T-helper 2 cell treated with Interferon-gamma antibody and Interleukin-4, amounts not matched to agents 5 μg/mL and 100 μg/mL, for 36 hours (primary cell): ENCODE measurements at regions not wholly inside any gene's neighbourhood (a gene's known extent, or its start where the extent isn't known, plus 50 kb on each side); places are given as distances from the start of the nearest gene placed in this dataset.
"Not testable (repeated sequence)": the region's sequence is repeated elsewhere in the genome, so short reads cannot be mapped to it uniquely, and the experiment has no call there.

ENCODE experiments used
- DNase-seq: peaks from one replicate; pipeline ENCODE4 v3.0.0; 2021; ENCODE audit warnings: low spot score
- H3K27ac Mint-ChIP-seq: one replicate; pipeline ENCODE4 v1.8.0; 2021; ENCODE audit warnings: mild to moderate bottlenecking, mixed read lengths
- H3K27me3 Mint-ChIP-seq: one replicate; pipeline ENCODE4 v1.8.0; 2021; ENCODE audit warnings: low read depth, mixed read lengths
- H3K36me3 Mint-ChIP-seq: one replicate; pipeline ENCODE4 v1.8.0; 2021; ENCODE audit warnings: low read depth, mixed read lengths
- H3K4me1 Mint-ChIP-seq: one replicate; pipeline ENCODE4 v1.8.0; 2021; ENCODE audit warnings: low read depth, mixed read lengths
- H3K4me3 Mint-ChIP-seq: one replicate; pipeline ENCODE4 v1.8.0; 2022; ENCODE audit warnings: mild to moderate bottlenecking, moderate library complexity, mixed read lengths
- H3K9me3 Mint-ChIP-seq: one replicate; pipeline ENCODE4 v1.8.0; 2021; ENCODE audit warnings: mixed read lengths

DNA sequence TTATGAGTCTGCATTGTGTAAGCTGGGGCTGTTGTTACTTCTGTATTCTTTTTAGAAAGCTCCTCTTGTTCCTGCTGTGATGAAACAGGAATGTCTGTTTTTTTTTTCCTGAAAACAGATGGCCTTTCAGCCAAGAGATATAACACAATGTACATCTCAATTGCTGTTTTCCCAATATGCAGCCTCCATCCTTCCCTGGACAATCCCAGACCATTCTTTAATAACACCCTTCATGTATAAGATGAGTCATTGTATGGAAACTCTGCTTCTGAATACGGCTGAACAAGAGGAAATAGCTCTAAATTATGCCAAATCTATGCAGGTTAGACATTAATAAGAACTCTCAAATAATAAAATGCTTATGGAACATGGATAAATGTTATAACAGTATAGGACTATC, 60.2 kb upstream of the LRRC4C start:
- Mint-ChIP-seq H3K27ac (no peak overlapping the region), H3K4me3 (no peak overlapping the region), H3K4me1 (no peaks in the 10 kb centered on the region), H3K36me3 (no peaks in the 10 kb centered on the region), H3K27me3 (no peaks in the 10 kb centered on the region), H3K9me3 (peaks cover 33% of the 10 kb centered on the region)
- no peak for DNase-seq

DNA sequence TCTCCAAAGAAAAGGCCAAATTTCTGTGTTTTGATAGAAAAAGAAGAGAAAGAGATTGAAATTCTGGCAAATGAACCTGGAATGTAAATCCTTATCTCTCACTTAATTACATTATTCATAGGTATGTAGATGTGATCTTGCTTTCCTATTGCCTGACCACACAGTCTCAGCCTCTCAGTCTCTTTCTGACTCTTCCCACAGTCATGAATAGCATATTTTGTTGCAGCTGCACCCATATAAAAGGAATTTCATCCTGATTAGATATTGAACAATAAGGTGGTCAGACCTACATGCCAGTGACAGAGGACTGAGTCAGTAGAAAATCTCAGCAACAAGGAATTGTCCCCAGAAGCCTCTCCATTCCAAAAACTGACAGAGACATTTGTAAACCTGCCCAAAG, 62.9 kb upstream of the LRRC4C start:
- no peaks in the 10 kb centered on the region for H3K4me1 Mint-ChIP-seq
- no peak for DNase-seq
- peaks cover 26% of the 10 kb centered on the region for H3K9me3 Mint-ChIP-seq
- H3K4me3 Mint-ChIP-seq, result no peak overlapping the region
- H3K36me3 Mint-ChIP-seq, result no peaks in the 10 kb centered on the region
- no peaks in the 10 kb centered on the region for H3K27me3 Mint-ChIP-seq
- H3K27ac Mint-ChIP-seq, result no peak overlapping the region

DNA sequence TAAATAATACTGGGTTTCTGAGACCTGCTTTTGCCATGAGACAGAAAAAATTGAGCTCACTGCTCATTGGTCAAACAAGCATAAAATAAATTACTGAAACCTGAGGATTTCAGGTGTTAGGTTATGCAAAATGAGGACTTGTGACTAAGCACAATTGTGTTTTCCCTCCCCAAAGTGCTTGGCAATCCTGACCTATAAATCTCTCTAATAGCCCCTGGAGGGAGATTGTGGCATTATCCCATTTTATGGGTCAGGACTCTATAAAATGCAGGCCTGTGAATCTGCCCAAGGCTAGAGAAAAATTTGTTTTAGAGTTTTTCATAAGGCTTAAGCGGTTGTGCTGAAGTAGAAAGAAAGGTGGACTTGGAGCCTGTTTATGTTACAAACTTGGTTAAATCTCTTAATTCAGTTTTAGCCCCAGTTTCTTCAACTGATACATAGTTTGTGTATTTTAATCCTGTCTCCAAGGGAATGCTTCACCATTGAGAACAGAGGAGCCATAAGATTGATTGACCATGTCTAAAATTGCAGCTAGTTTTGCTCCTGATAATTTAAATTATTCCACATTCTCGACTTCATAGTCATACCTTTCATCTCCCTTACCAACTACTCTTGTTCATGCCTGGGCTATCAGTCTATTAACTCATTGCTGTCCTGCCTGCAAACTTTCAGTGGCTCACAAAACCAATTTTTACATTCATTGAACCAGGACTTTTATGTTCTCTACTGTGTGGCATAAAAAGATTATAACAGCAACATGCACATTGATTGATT, 63.6 kb upstream of the LRRC4C start:
- no peak for DNase-seq
- H3K36me3 Mint-ChIP-seq, result no peaks in the 10 kb centered on the region
- no peak overlapping the region for H3K4me3 Mint-ChIP-seq
- no peak overlapping the region for H3K27ac Mint-ChIP-seq
- H3K4me1 Mint-ChIP-seq, result no peaks in the 10 kb centered on the region
- no peaks in the 10 kb centered on the region for H3K27me3 Mint-ChIP-seq
- H3K9me3 Mint-ChIP-seq, result peaks cover 19% of the 10 kb centered on the region

DNA sequence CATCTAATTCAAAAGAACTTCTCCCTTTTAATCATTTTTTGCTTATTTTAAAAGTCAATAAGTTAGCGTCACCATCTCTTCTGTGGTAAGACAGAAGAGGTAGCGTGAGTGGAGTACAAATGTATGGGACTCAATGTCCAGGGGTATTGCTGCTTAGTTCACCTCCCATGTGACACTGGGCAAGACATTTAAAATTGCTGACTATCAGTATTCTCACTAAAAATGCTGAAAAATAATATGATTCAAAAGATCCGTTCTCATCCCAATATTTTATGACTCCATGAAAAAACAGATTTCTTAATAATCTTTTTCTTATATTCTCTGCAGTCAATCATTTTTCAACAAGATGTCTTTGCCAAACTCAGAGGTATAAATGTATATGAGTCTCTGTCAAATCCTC, 68.1 kb upstream of the LRRC4C start:
- Mint-ChIP-seq H3K36me3 (no peaks in the 10 kb centered on the region), H3K4me1 (no peaks in the 10 kb centered on the region), H3K27ac (no peak overlapping the region), H3K27me3 (no peaks in the 10 kb centered on the region), H3K9me3 (peaks cover 22% of the 10 kb centered on the region), H3K4me3 (no peak overlapping the region)
- no peak for DNase-seq

DNA sequence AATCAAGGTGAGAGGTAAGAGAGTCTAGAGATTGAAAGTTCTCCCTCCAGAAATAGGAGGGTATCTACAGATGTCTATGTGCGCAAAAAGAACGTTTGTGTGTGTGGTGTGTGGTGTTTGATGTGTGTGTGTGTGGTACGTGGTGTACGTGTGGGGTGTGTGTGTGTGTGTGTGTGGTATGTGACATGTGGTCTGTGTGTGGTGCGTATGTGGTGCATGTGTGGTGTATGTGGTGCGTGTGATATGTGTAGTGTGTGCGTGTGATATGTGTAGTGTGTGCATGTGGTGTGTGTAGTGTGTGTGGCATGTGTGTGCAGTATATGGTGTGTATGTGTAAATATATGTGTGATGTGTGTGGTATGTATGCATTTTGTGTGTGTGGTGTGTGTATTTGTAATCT, 73.0 kb upstream of the LRRC4C start:
- Mint-ChIP-seq H3K9me3 (peaks cover 36% of the 10 kb centered on the region), H3K27me3 (no peaks in the 10 kb centered on the region), H3K4me1 (no peaks in the 10 kb centered on the region), H3K27ac (no peak overlapping the region), H3K36me3 (no peaks in the 10 kb centered on the region), H3K4me3 (no peak overlapping the region)
- DNase-seq, result no peak

DNA sequence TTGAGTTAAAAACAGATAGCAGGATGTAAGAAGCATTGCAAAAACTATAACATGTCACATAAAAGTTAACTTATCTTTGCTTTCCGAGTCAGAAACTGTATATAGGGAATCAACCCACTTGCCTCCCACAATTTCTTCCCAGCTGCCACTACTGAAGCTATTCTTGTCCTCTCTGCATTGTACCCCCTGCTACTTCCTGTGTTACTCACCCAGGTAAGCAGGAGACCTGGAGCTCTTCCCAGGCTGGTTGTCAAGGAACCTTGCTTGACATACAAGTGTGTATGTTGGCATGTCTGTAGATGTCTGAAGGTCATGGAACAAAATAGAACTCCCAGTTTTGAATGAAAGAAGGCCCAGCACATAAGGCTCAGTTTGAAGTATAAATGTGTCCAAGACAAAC, 74.3 kb upstream of the LRRC4C start:
- Mint-ChIP-seq H3K4me3 (no peak overlapping the region), H3K27me3 (no peaks in the 10 kb centered on the region), H3K4me1 (no peaks in the 10 kb centered on the region), H3K27ac (no peak overlapping the region), H3K9me3 (peaks cover 40% of the 10 kb centered on the region), H3K36me3 (no peaks in the 10 kb centered on the region)
- no peak for DNase-seq

DNA sequence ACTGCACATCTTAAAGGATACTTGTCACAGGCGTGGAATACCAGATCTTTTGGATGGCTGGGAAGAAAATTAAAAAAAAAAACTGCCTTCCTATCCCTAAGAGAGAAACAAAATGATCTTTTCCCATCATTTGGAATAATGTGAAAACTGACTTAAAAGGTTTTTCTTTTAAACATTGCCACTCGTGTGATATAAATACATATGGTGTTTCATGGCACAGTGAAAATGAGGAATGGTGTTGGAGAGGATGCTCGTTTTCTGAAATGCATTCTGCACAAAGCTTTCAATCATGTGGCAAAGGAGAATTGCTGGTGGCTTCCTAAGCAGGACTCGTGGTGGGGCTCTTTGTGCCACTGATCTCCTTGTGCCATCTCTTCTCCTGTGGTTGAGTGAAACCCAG, 74.9 kb upstream of the LRRC4C start:
- DNase-seq, result no peak
- Mint-ChIP-seq H3K27me3 (no peaks in the 10 kb centered on the region), H3K27ac (no peak overlapping the region), H3K9me3 (peaks cover 39% of the 10 kb centered on the region), H3K36me3 (no peaks in the 10 kb centered on the region), H3K4me1 (no peaks in the 10 kb centered on the region), H3K4me3 (no peak overlapping the region)

DNA sequence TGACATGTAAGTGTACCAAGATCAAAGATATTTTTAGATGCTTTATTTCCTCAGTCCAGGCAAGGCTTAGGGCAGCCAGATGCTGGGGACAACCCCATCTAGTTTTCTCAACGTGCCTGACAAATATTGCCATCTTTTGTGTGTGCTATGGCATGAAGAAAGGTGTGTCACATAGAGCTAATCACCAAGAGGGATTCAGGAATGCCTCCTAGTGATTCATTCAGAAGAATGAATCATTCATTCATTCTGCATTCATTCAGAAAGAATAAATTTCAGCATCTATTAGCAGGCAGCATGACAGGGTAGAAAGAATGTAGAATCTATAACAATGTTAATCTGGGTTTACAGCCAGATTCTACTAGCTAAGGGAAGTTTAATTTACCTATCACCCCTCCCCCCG, 75.4 kb upstream of the LRRC4C start:
- no peak overlapping the region for H3K4me3 Mint-ChIP-seq
- H3K9me3 Mint-ChIP-seq, result peaks cover 39% of the 10 kb centered on the region
- no peaks in the 10 kb centered on the region for H3K36me3 Mint-ChIP-seq
- H3K27ac Mint-ChIP-seq, result no peak overlapping the region
- no peaks in the 10 kb centered on the region for H3K4me1 Mint-ChIP-seq
- DNase-seq, result no peak
- H3K27me3 Mint-ChIP-seq, result no peaks in the 10 kb centered on the region

DNA sequence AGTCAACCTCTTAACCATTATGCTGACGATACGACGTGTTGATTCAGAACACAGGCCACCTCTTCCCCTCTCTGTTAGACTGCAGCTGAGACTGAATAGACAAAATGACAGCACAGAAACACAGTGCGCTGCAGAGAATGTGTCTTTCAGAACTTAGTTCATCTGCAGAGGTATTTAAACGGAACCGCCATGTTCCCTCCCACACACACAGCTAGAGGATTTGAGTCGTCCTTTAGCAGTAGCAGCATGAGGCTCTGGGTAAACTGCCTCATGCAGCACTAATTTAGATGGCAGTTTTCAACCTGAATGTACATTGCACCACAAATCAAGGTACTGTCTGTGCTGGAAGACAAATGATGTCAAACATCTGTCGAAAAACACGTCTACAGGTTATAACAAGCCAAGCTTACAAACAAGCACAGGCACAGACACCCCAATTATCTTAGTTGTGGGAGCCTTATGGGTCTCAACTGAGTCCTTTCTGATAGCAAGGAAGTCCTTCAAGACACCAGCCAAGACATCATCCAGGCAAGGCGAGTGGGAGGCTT, 76.6 kb upstream of the LRRC4C start:
- no peaks in the 10 kb centered on the region for H3K27me3 Mint-ChIP-seq
- no peak for DNase-seq
- H3K4me3 Mint-ChIP-seq, result no peak overlapping the region
- H3K36me3 Mint-ChIP-seq, result no peaks in the 10 kb centered on the region
- H3K9me3 Mint-ChIP-seq, result peaks cover 37% of the 10 kb centered on the region
- H3K27ac Mint-ChIP-seq, result no peak overlapping the region
- no peaks in the 10 kb centered on the region for H3K4me1 Mint-ChIP-seq

DNA sequence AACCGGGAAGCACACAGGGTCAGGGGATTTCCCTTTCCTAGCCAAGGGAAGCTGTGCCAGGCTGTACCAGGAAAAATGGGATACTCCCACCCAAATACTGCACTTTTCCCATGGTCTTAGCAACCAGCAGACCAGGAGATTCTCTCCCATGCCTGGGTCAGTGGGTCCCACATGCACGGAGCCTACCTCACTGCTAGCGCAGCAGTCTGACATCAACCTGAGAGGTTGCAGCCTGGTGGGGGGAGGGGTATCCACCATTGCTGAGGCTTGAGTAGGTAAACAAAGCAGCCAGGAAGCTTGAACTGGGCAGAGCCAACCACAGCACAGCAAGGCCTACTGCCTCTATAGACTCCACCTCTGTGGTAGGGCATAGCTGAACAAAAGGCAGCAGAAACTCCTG, 85.5 kb upstream of the LRRC4C start:
- DNase-seq, result not testable (repeated sequence)
- peaks cover 45% of the 10 kb centered on the region for H3K9me3 Mint-ChIP-seq

DNA sequence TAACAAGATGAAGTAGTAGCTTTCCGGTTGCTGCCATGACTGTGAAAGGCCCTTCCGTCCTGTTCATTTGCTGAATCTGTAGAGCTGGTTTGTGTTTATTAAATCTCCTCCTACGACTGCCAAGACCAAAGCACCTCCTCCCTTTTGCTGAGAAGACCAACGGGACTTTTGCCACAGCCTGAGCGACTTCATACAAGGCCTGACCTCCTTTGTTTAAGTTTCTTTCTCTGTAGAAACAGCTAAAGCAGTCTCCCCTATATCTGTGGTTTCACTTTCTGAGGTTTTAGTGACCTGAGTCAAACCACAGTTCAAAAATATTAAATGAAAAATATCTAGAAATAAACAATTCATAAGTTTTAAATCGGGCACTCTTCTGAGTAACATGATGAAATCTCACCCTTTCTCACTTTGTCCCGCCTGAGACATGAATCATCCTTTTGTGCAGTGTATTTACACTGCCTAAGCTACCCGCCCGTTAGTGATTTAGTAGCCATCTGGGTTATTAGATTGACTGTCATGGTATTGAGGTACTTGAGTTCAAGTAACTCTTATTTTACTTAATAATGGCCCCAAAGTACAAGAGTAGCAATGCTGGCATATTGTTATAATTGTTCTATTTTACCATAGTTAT, 119.1 kb upstream of the LRRC4C start:
- DNase-seq, result no peak
- H3K27me3 Mint-ChIP-seq, result no peaks in the 10 kb centered on the region
- no peak overlapping the region for H3K27ac Mint-ChIP-seq
- no peaks in the 10 kb centered on the region for H3K4me1 Mint-ChIP-seq
- H3K4me3 Mint-ChIP-seq, result no peak overlapping the region
- no peaks in the 10 kb centered on the region for H3K36me3 Mint-ChIP-seq
- peaks cover 44% of the 10 kb centered on the region for H3K9me3 Mint-ChIP-seq

More for the DNA sequence above, 85.5 kb upstream of the LRRC4C start:
- not testable (repeated sequence) for H3K27me3 Mint-ChIP-seq, H3K27ac Mint-ChIP-seq, H3K4me3 Mint-ChIP-seq, H3K4me1 Mint-ChIP-seq, H3K36me3 Mint-ChIP-seq

DNA sequence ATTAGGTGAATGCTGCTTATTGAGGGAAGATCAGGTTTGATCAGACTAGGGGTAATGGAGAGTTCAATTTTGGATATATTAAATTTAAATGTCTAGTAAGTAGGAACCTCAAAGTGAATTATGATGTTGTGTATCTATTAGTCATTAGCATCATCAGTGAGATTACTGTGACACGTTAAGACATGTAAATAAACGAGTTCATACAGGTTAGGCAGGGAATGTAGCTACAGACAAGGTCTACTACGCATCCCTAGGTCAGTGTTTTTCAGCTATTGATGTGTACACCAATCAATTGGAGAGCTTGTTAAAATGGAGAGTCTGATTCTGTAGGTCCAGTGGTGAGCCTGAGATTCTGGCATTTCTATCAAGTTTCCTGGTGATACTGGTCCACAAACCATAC, 120.1 kb upstream of the LRRC4C start:
- H3K27ac Mint-ChIP-seq, result no peak overlapping the region
- H3K4me1 Mint-ChIP-seq, result no peaks in the 10 kb centered on the region
- H3K27me3 Mint-ChIP-seq, result no peaks in the 10 kb centered on the region
- no peak for DNase-seq
- H3K4me3 Mint-ChIP-seq, result no peak overlapping the region
- H3K36me3 Mint-ChIP-seq, result no peaks in the 10 kb centered on the region
- peaks cover 53% of the 10 kb centered on the region for H3K9me3 Mint-ChIP-seq

DNA sequence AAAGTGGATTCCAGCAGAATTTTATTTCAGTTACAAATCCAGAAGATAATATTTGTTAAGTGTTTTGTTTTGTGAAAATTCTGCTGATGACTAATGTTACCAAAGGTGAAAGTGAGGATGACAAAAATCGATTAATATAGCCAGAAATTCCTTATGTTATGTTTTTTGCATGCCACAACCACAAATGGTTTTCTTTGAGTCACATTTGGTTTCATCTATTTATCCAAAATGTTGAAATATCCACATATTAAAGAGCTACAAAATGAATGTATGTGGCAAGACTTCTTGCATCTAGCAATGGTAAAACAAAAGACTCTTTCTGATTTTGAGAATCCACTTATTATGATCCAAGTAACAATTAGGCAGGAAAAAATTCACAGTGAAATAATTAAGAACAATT, 150.1 kb upstream of the LRRC4C start:
- Mint-ChIP-seq H3K27me3 (no peaks in the 10 kb centered on the region), H3K9me3 (peaks cover 45% of the 10 kb centered on the region), H3K36me3 (no peaks in the 10 kb centered on the region), H3K4me3 (no peak overlapping the region), H3K4me1 (no peaks in the 10 kb centered on the region), H3K27ac (no peak overlapping the region)
- no peak for DNase-seq

DNA sequence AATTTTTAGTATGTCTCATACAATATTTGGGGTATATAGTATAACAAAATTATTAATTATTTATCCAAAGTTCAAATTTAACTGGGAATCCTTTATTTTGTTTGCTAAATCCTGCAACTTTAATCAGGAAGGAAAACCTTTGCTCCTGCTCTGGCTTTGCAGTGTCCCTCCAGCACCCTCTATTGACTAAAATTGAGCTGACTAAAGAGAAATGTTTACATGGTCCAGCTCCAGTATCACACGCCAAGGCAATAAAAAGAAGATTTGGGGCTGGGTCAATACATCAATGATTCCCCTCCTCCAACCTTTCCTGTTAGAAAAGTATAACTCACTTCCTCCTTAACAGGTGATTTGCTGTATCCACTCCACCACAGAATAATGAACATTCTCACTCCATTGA, 153.0 kb upstream of the LRRC4C start:
- Mint-ChIP-seq H3K27me3 (no peaks in the 10 kb centered on the region), H3K27ac (no peak overlapping the region), H3K4me1 (no peaks in the 10 kb centered on the region), H3K9me3 (peaks cover 48% of the 10 kb centered on the region), H3K36me3 (no peaks in the 10 kb centered on the region), H3K4me3 (no peak overlapping the region)
- DNase-seq, result no peak
